Gastroesophageal sphincter (tissue), 4 donors: ENCODE measurements at regions not wholly inside any gene's neighbourhood (a gene's known extent, or its start where the extent isn't known, plus 50 kb on each side); places are given as distances from the start of the nearest gene placed in this dataset.

Experiments
- ATAC-seq: fragments of 150-250 bp; one replicate; pipeline ENCODE4 v1.9.1; 2016; ENCODE audit warnings: mild to moderate bottlenecking, moderate library complexity
- H3K27ac ChIP-seq, 4 donors: fragments of 200-600 bp; sonication (generic) in 3 of 4; 1 replicate in 3 of 4; 2 replicates in 1 of 4; pipeline ENCODE4 v1.5.1; 2016 to 2019
- H3K27me3 ChIP-seq: fragments of 200-600 bp; sonication (generic); one replicate; pipeline ENCODE4 v1.5.1; 2019
- H3K36me3 ChIP-seq, 2 donors: fragments of 200-600 bp; sonication (generic); one replicate each; pipeline ENCODE4 v1.5.1; 2019; ENCODE audit warnings: control low read depth in 1 of 2
- H3K4me1 ChIP-seq, 3 donors: fragments of 200-600 bp; sonication (generic); 1 replicate in 2 of 3; 2 replicates in 1 of 3; pipeline ENCODE4 v1.5.1; 2016 to 2019; ENCODE audit warnings: control low read depth in 2 of 3
- H3K4me3 ChIP-seq, 2 donors: fragments of 200-600 bp; sonication (generic); one replicate each; pipeline ENCODE4 v1.5.1; 2019; ENCODE audit warnings: mild to moderate bottlenecking in 1 of 2, moderate library complexity in 1 of 2
- H3K9me3 ChIP-seq, 3 donors: fragments of 200-600 bp; sonication (generic); one replicate each; pipeline ENCODE4 v1.5.1; 2017 to 2019; ENCODE audit warnings: control low read depth in 2 of 3
- EP300 ChIP-seq: sonication (generic); formaldehyde crosslinking; IDR thresholded peaks from one replicate; pipeline ENCODE4 v1.6.1; 2017; ENCODE audit warnings: antibody characterized with exemption, mild to moderate bottlenecking
- POLR2A ChIP-seq, 2 donors: fragments of 450-650 bp; IDR thresholded peaks; one replicate each; pipeline ENCODE4 v1.6.1; 2017; ENCODE audit warnings: antibody characterized with exemption in 2 of 2, mild to moderate bottlenecking in 2 of 2, moderate library complexity in 1 of 2
- POLR2AphosphoS5 ChIP-seq: sonication (generic); formaldehyde crosslinking; IDR thresholded peaks from one replicate; pipeline ENCODE4 v1.6.1; 2017; ENCODE audit warnings: antibody characterized with exemption
- WGBS, 2 donors: methylation state at CpG; one replicate each; pipeline ENCODE4 v1.1.5; 2018; ENCODE audit warnings: low coverage in 1 of 2; 5-methylcytosine and 5-hydroxymethylcytosine counted together
- TF ChIP-seq, protein P1 (sequence below), 4 experiments: fragments of 200-600 bp in 2 of 4; fragments of 450-650 bp in 2 of 4; sonication (generic) in 1 of 4; IDR thresholded peaks; one replicate each; pipeline ENCODE4 v1.5.1; 2017 to 2019; ENCODE audit warnings: antibody characterized with exemption in 4 of 4, mild to moderate bottlenecking in 2 of 4, moderate library complexity in 2 of 4

DNA sequence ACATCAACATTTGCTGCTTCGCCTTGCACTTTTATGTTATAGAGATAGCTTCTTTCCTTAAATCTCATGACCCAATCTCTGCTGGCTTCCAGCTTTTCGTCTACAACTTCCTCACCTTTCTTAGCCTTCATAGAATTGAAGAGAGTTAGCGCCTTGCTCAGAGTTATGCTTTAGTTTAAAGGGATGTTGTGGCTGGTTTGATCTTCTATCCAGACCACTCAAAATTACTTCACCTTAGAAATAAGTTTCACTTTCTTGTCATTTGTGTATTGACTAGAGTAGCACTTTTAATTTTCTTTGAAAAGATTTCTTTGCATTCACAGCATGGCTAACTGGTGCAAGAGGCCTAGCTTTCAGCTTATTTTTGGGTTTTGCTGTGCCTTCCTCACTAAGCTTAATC, 414.2 kb downstream of the ZNF608 start:
- no peaks in the 10 kb centered on the region for H3K27me3 ChIP-seq
- 94 to 98% methylated on average over 3 of the region's 3 CpGs for WGBS, 2 donors

DNA sequence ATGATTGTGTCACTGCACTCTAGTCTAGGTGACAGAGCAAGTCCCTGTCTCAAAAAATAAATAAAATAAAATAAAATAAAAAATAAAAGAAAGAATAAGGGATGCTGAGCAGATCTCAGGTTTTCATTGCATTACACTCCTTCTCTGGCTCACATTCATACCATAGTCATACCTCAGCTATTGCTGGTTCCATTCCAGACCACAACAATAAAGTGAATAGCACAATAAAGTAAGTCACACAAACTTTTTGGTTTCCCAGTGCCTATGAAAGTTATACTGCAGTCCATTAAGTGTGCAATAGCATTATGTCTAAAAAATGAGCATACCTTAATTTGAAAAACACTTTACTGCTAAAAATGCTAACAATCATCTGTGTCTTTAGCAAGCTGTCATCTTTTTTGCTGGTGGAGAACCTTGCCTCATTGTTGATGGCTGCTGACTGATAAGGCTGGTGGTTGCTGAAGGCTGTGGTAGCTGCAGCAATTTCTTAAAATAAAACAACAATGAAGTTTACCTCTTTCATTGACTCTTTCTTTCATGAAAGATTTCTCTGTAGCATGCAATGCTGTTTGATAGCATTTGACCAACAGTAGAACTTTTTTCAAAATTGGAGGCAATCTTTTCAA, 415.7 kb downstream of the ZNF608 start:
- Histone ChIP-seq H3K27me3 (no peaks in the 10 kb centered on the region), H3K4me3 (no peak overlapping the region), H3K9me3 (peaks cover 0 to 11% (median 0%) of the 10 kb centered on the region in 3 donors), H3K4me1 (no peaks in the 10 kb centered on the region), H3K27ac (no peak overlapping the region), H3K36me3 (no peaks in the 10 kb centered on the region)
- ATAC-seq, result no peak
- TF ChIP-seq POLR2AphosphoS5 (no peak), EP300 (no peak), POLR2A (IDR thresholded peaks at IDR 0.05) (no peak)
- TF ChIP-seq, protein P1, sequence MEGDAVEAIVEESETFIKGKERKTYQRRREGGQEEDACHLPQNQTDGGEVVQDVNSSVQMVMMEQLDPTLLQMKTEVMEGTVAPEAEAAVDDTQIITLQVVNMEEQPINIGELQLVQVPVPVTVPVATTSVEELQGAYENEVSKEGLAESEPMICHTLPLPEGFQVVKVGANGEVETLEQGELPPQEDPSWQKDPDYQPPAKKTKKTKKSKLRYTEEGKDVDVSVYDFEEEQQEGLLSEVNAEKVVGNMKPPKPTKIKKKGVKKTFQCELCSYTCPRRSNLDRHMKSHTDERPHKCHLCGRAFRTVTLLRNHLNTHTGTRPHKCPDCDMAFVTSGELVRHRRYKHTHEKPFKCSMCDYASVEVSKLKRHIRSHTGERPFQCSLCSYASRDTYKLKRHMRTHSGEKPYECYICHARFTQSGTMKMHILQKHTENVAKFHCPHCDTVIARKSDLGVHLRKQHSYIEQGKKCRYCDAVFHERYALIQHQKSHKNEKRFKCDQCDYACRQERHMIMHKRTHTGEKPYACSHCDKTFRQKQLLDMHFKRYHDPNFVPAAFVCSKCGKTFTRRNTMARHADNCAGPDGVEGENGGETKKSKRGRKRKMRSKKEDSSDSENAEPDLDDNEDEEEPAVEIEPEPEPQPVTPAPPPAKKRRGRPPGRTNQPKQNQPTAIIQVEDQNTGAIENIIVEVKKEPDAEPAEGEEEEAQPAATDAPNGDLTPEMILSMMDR (IDR thresholded peaks at IDR 0.05), result no peak

More for the DNA sequence above, 414.2 kb downstream of the ZNF608 start:
- no peaks in the 10 kb centered on the region for H3K36me3 ChIP-seq
- TF ChIP-seq, protein P1 (IDR thresholded peaks at IDR 0.05), result no peak
- TF ChIP-seq EP300 (no peak), POLR2A (IDR thresholded peaks at IDR 0.05) (no peak), POLR2AphosphoS5 (no peak)
- peaks cover 0 to 11% (median 0%) of the 10 kb centered on the region in 3 donors for H3K9me3 ChIP-seq
- H3K27ac ChIP-seq, result no peak overlapping the region
- H3K4me1 ChIP-seq, result no peaks in the 10 kb centered on the region
- no peak for ATAC-seq
- H3K4me3 ChIP-seq, result no peak overlapping the region

DNA sequence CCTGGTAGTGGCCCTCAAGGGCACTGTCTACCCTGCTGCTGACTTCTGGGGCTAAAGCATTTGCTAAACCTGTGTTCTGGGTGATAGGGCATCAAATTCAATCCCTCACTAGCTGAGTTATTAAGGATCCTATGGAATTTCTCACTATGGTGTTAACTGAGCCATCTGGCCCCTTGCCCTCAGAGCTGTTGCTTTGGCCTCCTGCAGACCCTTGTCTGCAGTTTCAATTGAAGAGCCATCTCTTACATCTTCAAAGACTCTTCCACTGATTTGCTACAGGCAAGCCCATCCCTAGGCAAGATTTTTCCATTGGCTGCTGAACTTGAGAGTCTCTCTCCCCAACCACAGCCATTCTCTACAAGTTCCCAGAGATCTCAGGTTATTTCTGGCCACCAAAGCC, 418.2 kb downstream of the ZNF608 start:
- H3K4me3 ChIP-seq, result no peak overlapping the region
- peaks cover 0 to 11% (median 0%) of the 10 kb centered on the region in 3 donors for H3K9me3 ChIP-seq
- H3K27me3 ChIP-seq, result no peaks in the 10 kb centered on the region
- ATAC-seq, result no peak
- no peaks in the 10 kb centered on the region for H3K4me1 ChIP-seq
- TF ChIP-seq, protein P1 (IDR thresholded peaks at IDR 0.05), result no peak
- TF ChIP-seq EP300 (no peak), POLR2AphosphoS5 (no peak), POLR2A (IDR thresholded peaks at IDR 0.05) (no peak)
- H3K27ac ChIP-seq, result no peak overlapping the region
- no peaks in the 10 kb centered on the region for H3K36me3 ChIP-seq

DNA sequence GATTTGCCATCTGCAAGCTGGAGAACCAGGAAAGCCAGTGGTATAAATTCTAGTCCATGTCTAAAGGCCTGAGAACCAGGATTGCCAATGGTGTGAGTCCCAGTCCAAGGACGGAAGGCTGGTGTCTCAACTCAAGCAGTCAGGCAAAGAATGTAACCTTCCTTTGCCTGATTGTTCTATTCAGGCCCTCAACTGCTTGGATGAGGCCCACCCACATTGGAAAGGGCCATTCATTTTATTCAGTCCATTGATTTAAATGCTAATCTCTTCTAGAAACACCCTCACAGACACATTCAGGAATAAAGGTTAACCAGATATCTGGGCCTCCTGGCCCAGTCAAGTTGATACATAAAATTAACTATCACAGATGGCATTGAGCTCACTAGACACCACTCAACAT, 427.8 kb downstream of the ZNF608 start:
- H3K9me3 ChIP-seq, result no peaks in the 10 kb centered on the region
- no peak overlapping the region for H3K4me3 ChIP-seq
- no peak for ATAC-seq
- no peaks in the 10 kb centered on the region for H3K4me1 ChIP-seq
- no peak overlapping the region for H3K27ac ChIP-seq
- no peaks in the 10 kb centered on the region for H3K36me3 ChIP-seq
- H3K27me3 ChIP-seq, result no peaks in the 10 kb centered on the region
- WGBS, 2 donors, result 100% methylated on average over 1 of the region's 1 CpG; no CpG with 5 or more reads in 1 of the 2 donors
- TF ChIP-seq, protein P1 (IDR thresholded peaks at IDR 0.05), result no peak
- TF ChIP-seq POLR2A (IDR thresholded peaks at IDR 0.05), result no peak
- TF ChIP-seq EP300, result no peak
- TF ChIP-seq POLR2AphosphoS5, result no peak

DNA sequence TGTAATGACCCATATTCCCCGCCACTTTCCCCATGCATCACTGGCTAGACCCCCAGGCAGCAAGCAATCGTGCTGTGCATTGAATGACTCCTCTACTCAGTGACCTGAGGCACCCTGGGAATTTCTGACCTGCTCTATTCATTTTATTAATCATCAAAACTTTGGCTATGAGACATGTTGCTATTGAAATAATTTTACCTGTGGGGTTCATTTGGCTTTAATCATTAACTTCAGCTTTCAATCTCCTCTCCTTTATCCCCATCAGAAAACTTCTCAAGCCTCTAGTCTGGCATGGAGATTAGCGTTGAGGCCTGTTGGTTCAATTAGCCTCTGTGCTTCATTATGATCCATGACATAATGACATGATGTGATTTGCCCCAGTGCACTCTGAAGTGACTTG, 429.0 kb downstream of the ZNF608 start:
- 86 to 100% methylated on average over 2 to 3 of the region's 3 CpGs for WGBS, 2 donors
- Histone ChIP-seq H3K27ac (no peak overlapping the region), H3K4me3 (no peak overlapping the region), H3K4me1 (no peaks in the 10 kb centered on the region), H3K27me3 (no peaks in the 10 kb centered on the region), H3K9me3 (no peaks in the 10 kb centered on the region), H3K36me3 (no peaks in the 10 kb centered on the region)
- ATAC-seq, result no peak
- TF ChIP-seq, protein P1 (IDR thresholded peaks at IDR 0.05), result no peak
- TF ChIP-seq EP300 (no peak), POLR2A (IDR thresholded peaks at IDR 0.05) (no peak), POLR2AphosphoS5 (no peak)
